ENCODE measurements at regions not wholly inside any gene's neighbourhood (a gene's known extent, or its start where the extent isn't known, plus 50 kb on each side); places are given as distances from the start of the nearest gene placed in this dataset.

DNA sequence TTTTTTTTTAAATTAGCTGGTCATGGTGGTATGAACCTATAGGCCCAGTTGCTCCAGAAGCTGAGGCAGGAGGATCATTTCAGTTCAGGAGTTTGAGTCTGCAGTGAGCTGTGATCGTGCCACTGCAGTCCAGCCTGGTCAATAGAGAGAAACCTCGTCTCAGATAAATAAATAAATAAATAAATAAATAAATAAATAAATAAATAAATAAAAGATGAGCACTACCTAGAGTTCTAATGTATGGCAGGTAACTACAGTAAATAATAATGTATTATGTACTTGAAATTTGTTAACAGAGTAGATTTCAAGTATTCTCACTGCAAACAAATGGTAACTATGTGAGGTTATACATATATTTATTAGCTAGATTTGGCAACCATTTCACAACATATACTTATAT is 697.9 kb upstream of the ID2 start:
- Histone ChIP-seq H3K27ac (ENCODE audit: extremely low read depth, low read depth, low read length) (no peak overlapping the region), H3K4me3 (no peak overlapping the region), H3K9me1 (ENCODE audit: control insufficient read depth, insufficient read depth, low read length) (no peaks in the 10 kb centered on the region), H3K27me3 (ENCODE audit: control insufficient read depth in 2 of 2, insufficient read depth in 2 of 2, low read length in 2 of 2) (peaks cover 0 to 8% of the 10 kb centered on the region in 2 experiments; a peak in 2 of 5 replicates), H3K9ac (ENCODE audit: insufficient read depth in 1 of 2, low read depth in 2 of 2, low read length in 2 of 2) (no peak overlapping the region), H4K20me1 (replicated peaks; ENCODE audit: control insufficient read depth, insufficient read depth, low read length) (no peaks in the 10 kb centered on the region), H2AFZ (ENCODE audit: low read depth, low read length) (no peak overlapping the region), H3K4me1 (replicated peaks in 1 of 2; ENCODE audit: control insufficient read depth in 2 of 2, insufficient read depth in 2 of 2, low read length in 2 of 2) (no peaks in the 10 kb centered on the region), H3K4me2 (ENCODE audit: insufficient read depth, low read length) (no peak overlapping the region), H3K36me3 (ENCODE audit: control insufficient read depth, insufficient read depth, low read length) (no peaks in the 10 kb centered on the region), H3K9me3 (replicated peaks; ENCODE audit: control insufficient read depth, insufficient read depth, low read depth, low read length) (no peaks in the 10 kb centered on the region), H3K79me2 (ENCODE audit: control insufficient read depth, insufficient read depth, low read length) (no peaks in the 10 kb centered on the region)
- POLR2A ChIA-PET, result no interaction called here
- intact Hi-C loops (cut with micrococcal nuclease) (no loop called here), in situ Hi-C loops (cut with MboI) (no loop called here)
- CTCF ChIA-PET (ENCODE audit: low intra/inter-chr PET ratio), result no interaction called here
- TF ChIP-seq DDX20 (tag; IDR thresholded peaks at IDR 0.05; ENCODE audit: low read depth) (no peak), SMC3 (conservative IDR thresholded peaks at IDR 0.05; ENCODE audit: insufficient read depth, low read depth, low read length) (no peak), PTRF (tag; IDR thresholded peaks at IDR 0.05) (no peak), ZNF253 (CRISPR knock-in tag; conservative IDR thresholded peaks at IDR 0.05) (no peak), GTF2F1 (IDR thresholded peaks at IDR 0.05; ENCODE audit: low read depth, low read length) (no peak), ZNF146 (CRISPR knock-in tag; IDR thresholded peaks at IDR 0.05; ENCODE audit: unreplicated experiment) (no peak), DPF2 (IDR thresholded peaks at IDR 0.05) (no peak), CREM (IDR thresholded peaks at IDR 0.05; ENCODE audit: low read depth) (no peak), ZBED1 (IDR thresholded peaks at IDR 0.05) (no peak), CEBPG (CRISPR knock-in tag; IDR thresholded peaks at IDR 0.05) (no peak), CEBPG (tag; conservative IDR thresholded peaks at IDR 0.05 in 1 of 2, IDR thresholded peaks at IDR 0.05 in 1 of 2) (no peak), POLR2A (conservative IDR thresholded peaks at IDR 0.05) (no peak), ERF (CRISPR knock-in tag; IDR thresholded peaks at IDR 0.05) (no peak), SNRNP70 (optimal IDR thresholded peaks at IDR 0.05; ENCODE audit: low read depth, low read length) (no peak), MAFF (IDR thresholded peaks at IDR 0.05; ENCODE audit: low read length) (no peak)
- ATAC-seq, result no peak
- FAIRE-seq, result no peak
- DNase-seq (ENCODE audit: extremely low read depth in 1 of 4, low spot score in 3 of 4), result no peak
- WGBS (ENCODE audit: insufficient coverage, low coverage, missing lambda C conversion rate), result 0% methylated on average over 2 of the region's 2 CpGs
- no TSS peak for BruUV-seq (replicated peaks)

Measured in K562 (cell line).